Kidney (tissue), 13 donors: ENCODE measurements at regions not wholly inside any gene's neighbourhood (a gene's known extent, or its start where the extent isn't known, plus 50 kb on each side); places are given as distances from the start of the nearest gene placed in this dataset.

ENCODE experiments used
- DNase-seq, 5 donors: peaks; one replicate each; pipeline ENCODE4 v3.0.0-alpha.2; 2013 to 2020
- FAIRE-seq: peaks from 2 replicates; lab custom pipeline; 2012; peaks lifted over from hg19 to GRCh38; lab: Jason Lieb, UNC
- H3K27ac ChIP-seq, 2 donors: one replicate each; pipeline ENCODE4 v1.7.0; 2013; ENCODE audit warnings: low read depth in 2 of 2, low read length in 2 of 2, inconsistent platforms in 1 of 2
- H3K27me3 ChIP-seq: one replicate; pipeline ENCODE4 v1.7.1; 2013; ENCODE audit warnings: low read length, inconsistent platforms; ENCODE audit not compliant: control insufficient read depth, insufficient read depth
- H3K36me3 ChIP-seq, 3 donors: one replicate each; pipeline versions ENCODE4 v1.7.0 to v1.7.1; 2013; ENCODE audit warnings: low read length in 3 of 3, control low read depth in 1 of 3, inconsistent platforms in 1 of 3; ENCODE audit not compliant: insufficient read depth in 3 of 3, control insufficient read depth in 2 of 3
- H3K4me1 ChIP-seq, 3 donors: one replicate each; pipeline versions ENCODE4 v1.7.0 to v1.7.1; 2013; ENCODE audit warnings: low read length in 3 of 3, inconsistent platforms in 1 of 3, low read depth in 1 of 3; ENCODE audit not compliant: control insufficient read depth in 2 of 3, insufficient read depth in 2 of 3
- H3K4me3 ChIP-seq, 3 donors: one replicate each; pipeline versions ENCODE4 v1.7.0 to v1.8.1; 2013; ENCODE audit warnings: low read length in 3 of 3, control low read depth in 1 of 3, inconsistent platforms in 1 of 3
- H3K9ac ChIP-seq, 3 donors: one replicate each; pipeline versions ENCODE4 v1.7.0 to v1.7.1; 2013; ENCODE audit warnings: low read length in 3 of 3, control low read depth in 1 of 3, inconsistent platforms in 1 of 3
- H3K9me3 ChIP-seq, 3 donors: one replicate each; pipeline versions ENCODE4 v1.7.0 to v1.7.1; 2013; ENCODE audit warnings: low read length in 3 of 3, control low read depth in 1 of 3, inconsistent platforms in 1 of 3; ENCODE audit not compliant: control insufficient read depth in 2 of 3, insufficient read depth in 1 of 3
- intact Hi-C: fragments of 100-400 bp; cut with DNase I; formaldehyde crosslinking; loops from one replicate; pipeline ENCODE4 v1.11.1; 2022
- TF ChIP-seq, protein P1 (sequence below): IDR thresholded peaks from 3 replicates; pipeline ENCODE4 v1.5.1; 2012; ENCODE audit warnings: mild to moderate bottlenecking, moderate library complexity, borderline replicate concordance; ENCODE audit not compliant: insufficient read depth; ENCODE audit errors: extremely low read depth
- donor health status: control.
- donor health status: control.
- donor health status: control.
- donor health status: control.
- donor health status: control.
- donor health status: DM: yes; HTN: yes; CAD: no.
- donor health status: Normal renal cell carcinoma (clear cell type).

DNA sequence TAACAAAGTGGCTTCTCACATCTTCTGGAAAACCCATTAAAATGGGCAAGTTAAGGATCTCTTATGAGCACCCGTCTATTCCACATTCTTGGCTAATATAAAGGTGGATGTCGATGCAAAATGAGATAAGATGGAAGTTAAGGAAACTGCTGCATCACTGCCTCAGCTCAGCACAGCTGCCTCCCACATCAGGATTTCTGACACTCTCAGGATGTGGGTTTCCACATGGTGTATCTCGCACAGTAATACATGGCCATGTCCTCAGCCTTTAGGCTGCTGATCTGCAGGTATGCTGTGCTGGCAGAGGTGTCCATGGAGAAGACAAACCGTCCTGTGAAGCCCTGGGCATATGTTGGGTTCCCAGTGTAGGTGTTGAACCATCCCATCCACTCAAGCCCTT is 1348.0 kb downstream of the TMEM121 start:
- FAIRE-seq: no peak
- no peak overlapping the region for H3K27ac ChIP-seq
- DNase-seq: no peak
- intact Hi-C loops: no loop called here
- H3K9me3 ChIP-seq: no peaks in the 10 kb centered on the region
- H3K27me3 ChIP-seq: no peaks in the 10 kb centered on the region
- no peak overlapping the region for H3K4me3 ChIP-seq
- TF ChIP-seq, protein P1, sequence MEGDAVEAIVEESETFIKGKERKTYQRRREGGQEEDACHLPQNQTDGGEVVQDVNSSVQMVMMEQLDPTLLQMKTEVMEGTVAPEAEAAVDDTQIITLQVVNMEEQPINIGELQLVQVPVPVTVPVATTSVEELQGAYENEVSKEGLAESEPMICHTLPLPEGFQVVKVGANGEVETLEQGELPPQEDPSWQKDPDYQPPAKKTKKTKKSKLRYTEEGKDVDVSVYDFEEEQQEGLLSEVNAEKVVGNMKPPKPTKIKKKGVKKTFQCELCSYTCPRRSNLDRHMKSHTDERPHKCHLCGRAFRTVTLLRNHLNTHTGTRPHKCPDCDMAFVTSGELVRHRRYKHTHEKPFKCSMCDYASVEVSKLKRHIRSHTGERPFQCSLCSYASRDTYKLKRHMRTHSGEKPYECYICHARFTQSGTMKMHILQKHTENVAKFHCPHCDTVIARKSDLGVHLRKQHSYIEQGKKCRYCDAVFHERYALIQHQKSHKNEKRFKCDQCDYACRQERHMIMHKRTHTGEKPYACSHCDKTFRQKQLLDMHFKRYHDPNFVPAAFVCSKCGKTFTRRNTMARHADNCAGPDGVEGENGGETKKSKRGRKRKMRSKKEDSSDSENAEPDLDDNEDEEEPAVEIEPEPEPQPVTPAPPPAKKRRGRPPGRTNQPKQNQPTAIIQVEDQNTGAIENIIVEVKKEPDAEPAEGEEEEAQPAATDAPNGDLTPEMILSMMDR: no peak
- peaks cover 0 to 4% (median 0%) of the 10 kb centered on the region in 3 donors for H3K4me1 ChIP-seq
- H3K9ac ChIP-seq: no peak overlapping the region
- no peaks in the 10 kb centered on the region for H3K36me3 ChIP-seq

DNA sequence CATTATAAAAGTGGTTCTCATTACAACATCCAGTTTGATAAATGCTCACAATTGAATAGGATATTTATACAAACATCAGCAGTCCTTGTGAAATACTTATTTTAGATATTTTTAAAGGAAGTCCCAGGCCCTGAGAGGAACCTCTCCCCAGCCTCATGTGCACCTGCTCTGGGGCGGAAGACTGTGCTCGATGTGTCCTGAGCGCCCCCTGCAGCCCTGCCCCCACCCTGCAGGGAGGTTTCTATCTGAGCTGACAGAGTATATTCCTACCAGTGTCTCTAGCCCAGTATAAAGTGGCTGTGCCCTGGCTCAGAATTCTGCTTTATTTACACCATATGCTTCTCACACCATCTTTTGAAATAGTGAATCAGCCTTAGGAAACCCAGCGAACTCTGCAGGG is 1349.1 kb downstream of the TMEM121 start:
- Histone ChIP-seq H3K4me3 (no peak overlapping the region), H3K9ac (no peak overlapping the region), H3K27ac (no peak overlapping the region), H3K36me3 (no peaks in the 10 kb centered on the region), H3K4me1 (peaks cover 0 to 4% (median 0%) of the 10 kb centered on the region in 3 donors), H3K27me3 (no peaks in the 10 kb centered on the region), H3K9me3 (no peaks in the 10 kb centered on the region)
- intact Hi-C loops: no loop called here
- FAIRE-seq (no peak), DNase-seq (peak in 1 of 5 donors; percentile 42)
- TF ChIP-seq, protein P1: peak; percentile 23

DNA sequence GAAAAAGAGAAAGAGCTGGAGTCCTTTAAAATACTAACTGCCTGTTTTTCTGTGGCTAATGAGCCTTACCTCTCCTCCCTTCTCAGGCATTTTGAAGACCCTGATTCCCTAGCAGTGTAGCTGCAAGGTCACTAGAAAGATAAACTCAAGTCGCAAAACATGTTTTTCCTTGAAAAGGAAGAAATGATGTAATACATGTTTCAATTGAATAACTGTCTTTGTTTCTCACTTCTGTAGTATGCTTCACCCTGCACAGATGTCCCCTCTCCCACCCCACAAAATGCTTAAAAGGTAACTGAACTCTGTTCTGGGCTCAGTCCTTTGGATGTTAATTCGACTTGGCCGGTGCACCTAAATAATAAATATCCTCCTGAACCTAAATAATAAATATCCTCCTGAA is 1350.3 kb downstream of the TMEM121 start:
- Histone ChIP-seq H3K4me3 (no peak overlapping the region), H3K27me3 (no peaks in the 10 kb centered on the region), H3K9ac (no peak overlapping the region), H3K36me3 (no peaks in the 10 kb centered on the region), H3K4me1 (peaks cover 0 to 4% (median 0%) of the 10 kb centered on the region in 3 donors), H3K9me3 (no peaks in the 10 kb centered on the region), H3K27ac (no peak overlapping the region)
- no peak for FAIRE-seq
- DNase-seq: peak in 2 of 5 donors; percentile 35 to 60
- intact Hi-C loops: no loop called here
- TF ChIP-seq, protein P1: no peak

DNA sequence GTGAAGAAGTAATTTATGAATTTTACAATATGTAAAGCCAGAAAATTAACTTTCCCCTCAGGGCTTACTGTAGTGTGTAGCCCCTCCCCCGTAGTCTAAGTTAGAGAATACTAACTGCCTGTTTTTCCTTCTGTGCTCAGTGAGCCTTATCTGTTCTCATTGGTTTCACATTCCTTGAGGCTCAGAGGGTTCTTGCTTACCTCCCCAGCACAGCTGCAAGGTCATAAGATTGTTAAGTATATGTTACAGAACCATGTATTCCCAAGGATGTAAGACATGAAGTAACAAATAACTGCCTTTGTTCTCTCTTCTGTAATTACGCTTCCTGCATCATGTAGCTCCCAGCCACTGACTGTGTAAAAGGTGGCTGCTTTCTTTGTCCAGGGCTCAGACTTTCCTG is 1351.1 kb downstream of the TMEM121 start:
- no peaks in the 10 kb centered on the region for H3K9me3 ChIP-seq
- H3K4me1 ChIP-seq: peaks cover 0 to 4% (median 0%) of the 10 kb centered on the region in 3 donors
- TF ChIP-seq, protein P1: no peak
- H3K27ac ChIP-seq: peak overlapping the region; percentile 23 to 50
- H3K4me3 ChIP-seq: peak overlapping the region in 1 of 3 donors; percentile 18
- H3K9ac ChIP-seq: no peak overlapping the region
- peak in 2 of 5 donors; percentile 72 to 90 for DNase-seq
- no peaks in the 10 kb centered on the region for H3K27me3 ChIP-seq
- no peaks in the 10 kb centered on the region for H3K36me3 ChIP-seq
- intact Hi-C loops: no loop called here
- no peak for FAIRE-seq
